ENCODE measurements at regions not wholly inside any gene's neighbourhood (a gene's known extent, or its start where the extent isn't known, plus 50 kb on each side); places are given as distances from the start of the nearest gene placed in this dataset.

DNA sequence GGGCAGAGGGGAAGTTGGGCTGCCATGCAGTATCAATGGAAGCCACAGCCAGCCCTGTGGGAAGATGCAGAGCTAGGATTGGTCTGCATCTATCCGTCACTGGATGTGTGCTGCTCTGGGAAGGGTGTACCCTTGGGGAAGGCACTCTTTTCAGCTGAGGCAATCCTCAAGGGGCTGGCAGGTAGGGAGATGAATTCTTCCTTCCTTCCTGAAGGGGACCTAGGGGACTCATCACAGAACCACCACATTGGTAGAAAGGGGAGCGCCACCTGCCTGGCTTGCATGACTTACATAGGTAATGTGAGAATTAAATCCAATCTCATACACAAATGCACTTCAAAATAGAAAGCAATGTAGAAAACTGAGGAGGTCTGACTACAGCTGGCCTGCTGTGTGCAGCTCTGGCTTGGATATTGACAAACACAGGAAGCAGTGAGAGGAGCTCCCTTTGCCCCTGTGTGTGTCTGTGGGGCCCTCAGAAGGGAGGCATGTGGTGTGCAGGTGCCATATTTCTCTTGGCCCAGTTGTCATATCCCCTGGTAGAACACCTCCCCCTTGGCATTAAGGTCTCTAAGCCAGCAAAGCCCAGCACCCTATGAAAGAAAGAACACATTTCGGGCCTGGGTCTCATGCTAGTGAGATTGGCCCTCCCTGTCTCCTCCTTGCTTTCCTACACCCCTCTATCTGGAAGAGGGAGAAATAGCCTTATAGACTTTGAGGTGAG is 260.3 kb upstream of the MOCS1 start:
- DNase-seq (ENCODE audit: low spot score) = no peak

DNA sequence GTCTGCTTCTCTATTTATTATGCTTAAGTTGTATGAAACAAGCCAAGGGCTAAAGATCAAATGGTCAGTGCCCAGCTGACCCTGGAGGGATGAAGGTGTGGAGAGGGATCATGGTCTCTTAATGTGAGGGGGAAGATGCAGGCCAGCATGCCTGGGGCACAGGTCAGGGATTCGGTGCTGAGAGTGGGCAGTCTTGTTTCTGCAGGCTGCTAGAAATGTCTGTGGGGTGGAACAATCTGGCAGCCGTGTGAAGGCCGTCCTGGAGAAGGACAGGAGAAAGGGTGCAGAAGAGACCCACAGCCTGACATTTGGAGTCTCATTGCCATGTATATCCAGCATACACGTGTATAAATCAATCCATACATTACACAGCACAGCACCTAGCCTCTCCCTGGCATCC is 258.3 kb upstream of the MOCS1 start:
- no peak for DNase-seq (ENCODE audit: low spot score)

DNA sequence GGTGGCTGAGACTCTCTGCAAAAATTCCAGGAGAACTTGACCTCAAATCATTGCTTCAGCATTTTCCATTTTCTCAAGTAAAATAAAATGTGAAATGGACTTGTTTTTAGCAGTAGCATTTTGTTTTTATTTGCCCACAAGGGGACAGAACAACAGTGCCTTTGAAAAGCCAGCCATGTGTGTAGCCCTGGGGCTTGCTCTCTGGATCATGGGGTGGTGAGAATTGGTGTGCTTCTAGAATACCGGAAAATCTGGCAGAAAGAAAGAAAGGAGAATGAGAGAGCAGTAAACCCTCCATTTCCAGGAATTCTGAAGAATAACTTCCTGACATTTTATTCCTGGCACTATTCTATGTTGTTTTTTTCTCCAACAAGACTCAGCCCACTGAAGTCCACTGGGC is 254.7 kb upstream of the MOCS1 start:
- no peak for DNase-seq (ENCODE audit: low spot score)

DNA sequence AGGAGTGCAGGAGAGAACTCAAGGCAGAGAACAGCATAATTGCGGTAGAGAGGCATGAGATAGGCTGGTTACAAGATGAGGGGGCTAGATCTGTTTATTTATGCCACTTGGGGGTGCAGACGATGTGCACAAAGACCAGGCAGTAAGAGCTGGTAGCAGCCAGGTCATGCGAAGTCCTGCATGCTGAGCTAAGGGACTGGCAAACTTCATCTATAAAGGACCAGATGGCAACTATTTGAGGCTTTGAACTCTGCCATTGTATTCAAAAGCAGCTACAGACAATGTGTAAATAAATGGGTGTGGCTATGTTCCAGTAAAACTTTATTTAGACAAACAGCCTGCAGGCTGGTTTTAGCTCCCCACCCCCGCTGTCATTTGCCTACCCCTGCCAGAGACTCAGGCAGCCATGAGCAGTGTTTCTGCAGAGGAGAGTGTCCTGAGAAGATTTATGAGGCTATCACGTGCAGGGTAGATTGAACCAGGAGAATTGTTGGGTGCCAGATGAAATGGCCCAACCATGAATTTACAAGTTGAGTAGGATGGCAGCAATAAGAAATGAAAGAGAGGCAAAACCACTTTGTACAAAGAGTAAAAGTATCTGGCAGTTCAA is 253.4 kb upstream of the MOCS1 start:
- no peak for DNase-seq (ENCODE audit: low spot score)

DNA sequence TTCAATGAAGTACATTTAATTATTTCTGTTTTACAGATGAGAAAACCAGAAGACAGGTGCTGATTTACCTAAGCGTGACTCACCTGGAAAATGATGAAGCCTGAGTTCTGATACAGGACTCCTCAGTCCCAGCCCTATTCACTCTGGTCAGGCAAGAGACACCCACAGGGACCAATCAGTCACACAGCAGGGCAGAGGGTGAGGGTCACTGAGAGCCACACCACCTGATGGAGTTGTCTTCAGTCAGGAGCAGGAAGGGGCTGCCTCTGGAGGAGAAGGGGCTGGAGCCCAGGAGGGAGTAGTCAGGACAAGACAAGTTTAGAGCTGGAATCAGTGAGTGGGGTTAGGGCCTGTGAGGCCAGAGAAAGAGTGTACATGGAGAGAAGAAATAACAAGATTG is 251.2 kb upstream of the MOCS1 start:
- DNase-seq (ENCODE audit: low spot score) = no peak

DNA sequence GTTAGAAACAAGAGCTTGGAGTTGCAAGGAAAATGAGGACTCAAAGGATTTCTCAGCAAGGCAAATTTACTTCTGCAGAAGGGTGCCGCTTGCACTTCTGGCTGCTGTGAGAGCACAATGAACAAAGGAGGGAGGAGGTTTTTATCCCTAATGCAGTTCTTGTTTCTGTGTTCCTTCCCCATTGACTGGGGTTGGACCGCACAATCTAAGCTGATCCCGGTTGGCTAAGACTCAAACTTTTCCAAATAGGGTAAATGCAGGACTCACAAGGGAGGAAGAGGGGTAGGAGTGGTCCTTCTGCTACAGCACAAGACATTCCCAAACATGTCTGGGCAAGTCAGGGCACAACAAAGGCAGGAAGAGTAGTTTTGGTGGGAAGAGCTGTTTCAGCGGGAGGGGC is 249.6 kb upstream of the MOCS1 start:
- no peak for DNase-seq (ENCODE audit: low spot score)

DNA sequence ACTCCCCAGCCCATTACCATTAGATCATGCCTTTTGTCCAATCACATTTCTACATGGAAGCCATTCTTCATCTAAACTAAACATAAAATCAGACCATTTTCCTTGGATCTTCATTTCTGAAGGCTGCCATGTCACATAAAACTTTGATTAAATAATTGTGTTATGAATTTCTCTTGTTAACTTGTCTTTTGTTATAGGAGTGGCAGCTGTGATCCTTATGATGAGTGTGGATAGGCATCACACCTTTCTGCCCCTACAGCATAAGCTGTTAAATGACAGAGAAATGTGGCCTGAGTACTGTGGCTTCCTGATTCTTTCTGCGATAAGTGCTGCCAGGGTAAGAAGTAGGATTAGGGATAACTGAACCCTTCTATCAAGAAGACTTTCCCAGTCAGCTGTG is 247.1 kb upstream of the MOCS1 start:
- DNase-seq (ENCODE audit: low spot score) = no peak

DNA sequence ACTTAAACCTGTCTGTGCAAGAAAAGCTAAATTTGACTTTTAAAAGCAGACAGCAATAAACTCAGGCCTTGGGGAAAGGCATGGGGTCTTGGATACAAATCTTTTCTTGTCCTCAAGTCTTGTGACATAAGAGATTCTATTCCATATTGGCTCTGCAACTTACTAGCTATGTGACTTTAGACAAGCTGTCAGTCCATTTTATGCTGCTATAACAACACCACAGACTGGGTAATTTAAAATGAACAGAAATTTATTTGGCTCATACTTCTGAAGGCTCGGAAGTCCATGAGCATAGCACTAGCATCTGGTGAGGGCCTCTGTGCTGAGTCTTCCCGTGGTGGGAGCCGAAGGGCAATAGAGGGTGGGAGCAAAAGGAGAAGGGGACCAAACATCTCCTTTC is 246.0 kb upstream of the MOCS1 start:
- DNase-seq (ENCODE audit: low spot score) = no peak

DNA sequence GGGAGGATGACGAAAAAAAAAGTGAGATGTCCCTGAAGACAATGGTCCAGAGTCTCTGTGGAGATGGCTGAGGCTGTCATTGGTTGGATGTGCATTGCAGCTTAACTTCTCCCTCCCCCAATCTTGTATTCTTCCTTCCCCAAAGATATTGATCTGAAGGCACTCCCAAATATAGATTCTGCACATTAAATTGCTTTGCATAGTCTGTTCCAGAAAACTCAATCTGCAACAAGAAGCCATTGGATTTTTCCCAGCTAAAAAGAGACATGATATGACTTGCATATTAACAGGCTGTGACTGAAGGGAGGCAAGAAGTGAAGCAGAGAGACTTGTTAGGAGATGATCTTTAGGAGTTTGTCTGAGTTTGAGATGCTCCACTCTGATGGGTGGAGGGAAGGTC is 245.2 kb upstream of the MOCS1 start:
- no peak for DNase-seq (ENCODE audit: low spot score)

DNA sequence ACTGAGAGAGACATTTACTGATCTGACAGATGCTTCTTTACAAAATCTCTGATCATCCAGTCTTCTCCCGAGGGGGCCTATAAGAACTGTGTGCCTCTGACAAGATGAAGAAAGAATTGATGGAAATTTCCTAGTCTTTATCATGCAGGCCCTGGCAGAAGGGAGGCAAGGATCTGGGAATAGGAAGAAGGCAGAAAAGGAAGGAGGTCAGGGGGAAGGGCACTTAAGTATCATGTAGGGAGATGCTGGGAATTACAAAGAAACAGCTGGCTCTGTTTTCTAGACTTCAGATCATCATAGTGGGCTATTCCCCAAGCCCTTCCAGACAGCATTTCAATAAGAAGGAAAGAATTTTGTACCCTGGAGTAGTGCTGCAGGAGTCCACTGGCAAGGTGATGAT is 243.3 kb upstream of the MOCS1 start:
- DNase-seq (ENCODE audit: low spot score) = no peak

DNA sequence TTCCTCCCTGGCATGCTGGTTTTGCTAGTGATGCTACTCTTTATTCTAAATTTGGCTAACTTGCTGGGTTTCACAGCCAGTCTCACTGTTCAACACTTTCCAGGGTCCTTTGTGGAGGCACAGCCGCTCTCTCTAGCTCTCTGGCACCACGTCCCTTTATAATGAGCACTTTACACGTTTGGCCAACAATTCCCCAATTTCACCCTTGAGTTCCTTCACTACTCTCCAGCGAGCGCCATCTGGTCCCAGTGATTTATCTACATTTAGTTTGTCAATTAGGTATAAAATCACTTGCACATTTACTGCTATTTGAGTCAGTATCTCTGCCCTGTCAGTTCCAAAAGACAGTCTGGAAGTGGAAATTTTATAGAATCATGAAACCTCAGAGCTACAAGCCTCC is 241.9 kb upstream of the MOCS1 start:
- DNase-seq (ENCODE audit: low spot score) = no peak

DNA sequence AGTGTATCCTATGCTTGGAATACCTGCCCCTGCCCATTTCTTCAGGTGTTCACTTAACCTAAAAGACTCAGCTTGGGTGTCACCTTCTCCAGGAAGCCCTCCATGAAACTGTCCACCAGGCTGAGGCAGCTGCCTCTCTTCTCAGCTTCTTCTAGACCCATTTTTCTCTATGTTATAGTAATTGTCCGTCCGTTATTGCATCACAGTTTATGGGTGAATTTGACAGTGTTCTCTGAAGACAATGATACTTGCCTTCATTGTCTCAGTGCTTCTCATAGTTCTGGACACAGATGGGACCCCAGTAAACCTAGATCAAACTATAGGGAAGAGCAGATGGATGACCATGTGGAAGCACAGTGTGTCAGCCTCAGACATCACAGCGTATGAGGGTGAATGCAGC is 238.0 kb upstream of the MOCS1 start:
- DNase-seq (ENCODE audit: low spot score) = no peak

DNA sequence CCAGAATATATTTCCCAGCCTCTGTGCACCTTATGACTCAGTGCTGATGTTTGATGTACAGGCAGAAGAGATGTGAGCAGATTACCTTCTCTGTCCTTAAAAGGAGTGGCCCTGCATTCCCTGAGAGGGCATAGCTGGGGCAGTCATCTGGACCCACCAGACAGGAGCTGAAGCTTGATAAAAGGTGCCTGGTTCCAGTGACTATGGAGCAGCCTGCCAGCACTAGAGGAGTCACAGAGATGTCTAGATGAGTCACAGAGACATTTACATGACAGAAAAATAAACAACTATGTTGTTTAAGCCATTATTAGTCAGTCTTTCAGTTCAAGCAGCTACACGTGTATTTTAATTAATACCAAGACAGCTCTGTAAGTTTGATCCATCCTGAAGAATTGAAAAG is 237.1 kb upstream of the MOCS1 start:
- no peak for DNase-seq (ENCODE audit: low spot score)

DNA sequence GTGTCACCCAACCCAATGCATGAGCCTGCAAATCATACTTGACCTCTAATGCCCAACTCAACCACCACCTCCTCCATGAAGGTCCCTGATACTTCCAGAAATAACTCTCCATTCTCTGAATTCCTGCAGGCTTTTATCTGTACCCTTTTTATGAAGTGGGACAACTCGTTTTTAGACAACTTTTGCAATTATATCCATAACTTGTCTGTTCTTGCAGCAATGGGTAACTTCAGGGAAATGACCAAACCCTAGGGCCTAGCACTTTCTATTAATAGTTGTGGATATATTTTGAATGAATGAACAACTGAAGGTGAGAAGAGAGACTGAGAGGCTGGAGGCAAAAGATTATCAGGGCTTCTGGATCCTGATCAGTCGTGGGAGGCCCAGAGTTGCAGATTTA is 236.6 kb upstream of the MOCS1 start:
- DNase-seq (ENCODE audit: low spot score) = no peak

DNA sequence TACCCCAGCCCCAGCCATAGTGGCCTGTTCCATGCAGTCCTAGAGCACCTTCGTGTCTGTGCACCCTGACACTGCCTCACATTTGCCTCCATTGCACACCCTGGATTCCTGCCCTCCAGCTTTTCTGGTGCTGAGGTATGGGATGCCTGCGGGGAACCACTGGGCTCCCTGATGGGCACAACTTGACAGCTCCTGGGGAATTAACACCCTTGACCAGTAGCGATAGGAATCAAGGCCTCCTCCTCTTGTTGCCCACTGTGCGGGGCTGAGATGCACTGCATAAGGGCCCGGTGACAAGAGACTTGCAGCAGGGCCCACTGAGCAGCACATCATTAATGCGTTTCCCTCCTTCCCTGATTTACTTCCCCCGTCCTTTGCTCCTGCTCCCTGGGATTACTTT is 235.6 kb upstream of the MOCS1 start:
- DNase-seq (ENCODE audit: low spot score) = no peak

DNA sequence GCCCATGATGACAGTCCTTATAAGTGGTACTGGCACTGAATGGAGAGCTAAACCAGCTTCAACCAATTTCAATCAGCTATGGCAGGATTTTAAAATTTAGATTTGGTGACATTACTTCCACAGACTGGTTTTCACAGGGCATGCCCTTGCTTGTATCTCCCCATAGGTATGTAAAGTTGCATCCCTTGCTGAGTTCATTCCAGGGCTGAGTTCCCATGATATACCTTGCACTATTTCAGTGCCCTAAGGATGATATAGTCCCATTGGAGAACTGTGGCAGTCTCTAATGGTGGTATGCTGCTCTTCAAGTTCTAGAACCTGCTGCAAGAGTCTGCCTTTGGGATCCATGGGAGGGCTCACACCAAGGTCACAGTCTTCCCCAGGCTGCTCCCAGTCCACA is 232.7 kb upstream of the MOCS1 start:
- no peak for DNase-seq (ENCODE audit: low spot score)

DNA sequence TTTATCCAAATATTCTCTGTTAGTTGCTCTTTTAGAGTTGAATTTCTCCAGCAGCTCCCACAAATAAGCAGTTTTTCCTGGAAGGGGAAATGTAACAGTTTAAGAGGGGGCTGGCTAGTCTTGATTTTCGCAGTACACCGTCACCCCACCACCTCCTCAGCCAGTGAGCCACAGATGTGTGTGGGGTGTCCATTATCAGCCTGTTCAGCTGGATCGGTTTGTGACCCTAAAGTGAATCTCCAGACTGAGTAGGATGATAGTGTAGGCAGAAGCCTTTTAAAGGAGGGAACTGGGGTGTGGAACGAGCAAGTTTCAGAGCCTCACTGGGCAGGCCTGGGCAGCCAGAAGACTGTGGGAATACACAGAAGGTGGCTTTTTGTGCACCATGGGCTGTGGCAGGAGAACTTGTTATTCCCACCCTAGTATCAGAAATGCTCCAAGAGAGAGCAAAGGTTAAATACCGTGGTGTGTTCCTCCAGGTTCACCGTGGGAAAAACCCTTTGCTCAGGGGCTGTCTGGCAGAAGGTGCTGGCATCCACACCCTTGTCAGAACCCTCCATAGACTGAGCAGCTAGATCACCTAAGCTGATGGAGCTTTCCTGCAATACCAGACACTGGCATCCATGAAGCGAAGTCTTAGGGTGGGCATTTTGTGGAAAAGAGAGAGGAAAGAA is 230.9 kb upstream of the MOCS1 start:
- DNase-seq (ENCODE audit: low spot score) = no peak

DNA sequence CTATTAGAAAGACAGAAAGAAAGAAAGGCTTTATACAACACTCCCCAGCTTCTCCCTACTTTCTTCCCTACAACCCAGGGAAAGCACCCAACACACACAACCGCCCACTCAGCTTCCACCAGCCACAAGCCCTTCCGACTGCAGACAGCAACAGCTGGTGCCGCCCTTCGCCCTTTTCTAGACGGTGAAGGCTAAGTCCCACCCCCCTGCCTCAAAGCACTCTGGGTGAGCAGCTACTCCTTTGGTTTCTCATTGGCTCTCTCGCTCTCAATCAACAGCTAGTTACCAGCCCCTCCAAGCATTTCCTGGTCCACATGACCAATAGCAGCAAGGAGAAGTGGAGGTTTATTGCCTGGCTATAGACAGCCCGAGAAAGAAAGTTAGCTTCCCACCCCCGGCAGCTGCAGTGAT is 230.1 kb upstream of the MOCS1 start:
- peak; percentile 17 for DNase-seq (ENCODE audit: low spot score)

DNA sequence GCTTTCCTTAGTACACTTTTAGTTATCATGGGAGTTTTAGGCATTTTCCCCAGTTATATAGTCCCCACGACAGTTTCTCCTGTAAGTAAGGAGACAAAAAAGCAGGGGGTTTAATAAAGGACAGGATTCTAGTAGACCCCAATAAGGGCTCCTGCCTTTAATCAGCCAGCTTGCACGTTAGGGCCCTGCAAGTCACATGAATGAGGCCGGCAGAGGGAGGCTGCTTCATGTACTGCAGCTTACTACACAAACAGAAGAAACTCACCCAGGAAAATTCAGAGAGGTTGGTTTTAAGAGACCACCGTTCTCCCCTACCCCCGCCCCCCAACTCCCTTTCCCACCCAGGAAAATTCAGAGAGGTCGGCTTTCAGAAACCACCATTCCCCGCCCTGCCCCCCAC is 229.7 kb upstream of the MOCS1 start:
- no peak for DNase-seq (ENCODE audit: low spot score)

DNA sequence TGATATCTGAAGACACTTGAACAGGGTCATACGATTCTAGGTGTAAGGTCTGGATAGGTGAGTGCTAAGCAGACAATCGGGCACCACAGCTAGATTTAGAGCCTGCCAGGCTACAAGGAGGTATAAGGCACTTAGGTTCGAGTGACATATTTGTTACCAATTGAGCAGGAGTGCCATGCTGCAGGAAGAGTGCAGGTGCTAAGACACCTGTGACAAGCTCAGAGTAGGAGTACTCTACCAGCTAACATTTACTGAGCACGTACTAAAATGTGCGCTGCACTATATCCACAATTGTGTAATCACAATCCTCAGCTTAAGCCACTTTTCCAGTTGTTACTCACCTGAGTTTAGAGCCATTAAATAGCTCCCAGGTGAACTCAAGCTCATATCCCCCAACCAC is 227.8 kb upstream of the MOCS1 start:
- no peak for DNase-seq (ENCODE audit: low spot score)

DNA sequence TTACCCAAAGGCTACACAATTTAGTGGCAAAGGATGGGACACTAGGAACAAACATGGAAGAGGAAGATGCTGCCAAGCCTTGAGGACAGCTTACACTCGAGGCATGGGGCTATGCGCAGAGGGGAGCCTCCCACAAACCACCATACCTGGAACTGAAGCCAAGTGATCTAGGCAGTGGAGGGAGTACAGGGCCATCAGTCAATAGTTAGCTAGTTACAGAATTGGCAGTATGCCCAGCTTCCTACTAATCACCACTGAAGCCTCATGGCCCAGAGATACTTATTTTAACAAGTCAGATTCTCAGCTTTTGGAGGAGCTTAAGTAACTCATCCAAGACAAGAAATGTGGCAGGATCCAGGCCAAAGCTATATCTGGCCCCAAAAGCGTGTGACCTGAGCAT is 226.6 kb upstream of the MOCS1 start:
- no peak for DNase-seq (ENCODE audit: low spot score)

DNA sequence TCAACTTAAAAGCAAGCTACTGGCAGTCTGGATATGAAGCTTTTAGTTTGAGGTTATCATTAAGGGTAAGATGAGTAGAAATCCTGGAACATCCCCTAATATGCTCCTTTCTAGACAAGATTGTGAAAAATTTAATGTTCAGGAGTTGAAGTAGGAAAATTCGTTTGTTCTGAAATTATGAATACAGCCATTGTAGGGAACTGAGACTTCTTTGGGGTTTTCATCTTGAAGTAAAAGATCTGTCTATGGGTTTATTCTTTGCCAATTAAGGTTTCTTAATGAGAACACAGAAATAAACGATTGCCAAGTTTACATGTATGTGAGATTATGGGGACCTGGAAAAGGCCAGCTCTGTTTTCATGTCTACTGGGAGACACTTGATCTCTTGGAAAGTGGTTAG is 225.6 kb upstream of the MOCS1 start:
- DNase-seq (ENCODE audit: low spot score) = no peak

DNA sequence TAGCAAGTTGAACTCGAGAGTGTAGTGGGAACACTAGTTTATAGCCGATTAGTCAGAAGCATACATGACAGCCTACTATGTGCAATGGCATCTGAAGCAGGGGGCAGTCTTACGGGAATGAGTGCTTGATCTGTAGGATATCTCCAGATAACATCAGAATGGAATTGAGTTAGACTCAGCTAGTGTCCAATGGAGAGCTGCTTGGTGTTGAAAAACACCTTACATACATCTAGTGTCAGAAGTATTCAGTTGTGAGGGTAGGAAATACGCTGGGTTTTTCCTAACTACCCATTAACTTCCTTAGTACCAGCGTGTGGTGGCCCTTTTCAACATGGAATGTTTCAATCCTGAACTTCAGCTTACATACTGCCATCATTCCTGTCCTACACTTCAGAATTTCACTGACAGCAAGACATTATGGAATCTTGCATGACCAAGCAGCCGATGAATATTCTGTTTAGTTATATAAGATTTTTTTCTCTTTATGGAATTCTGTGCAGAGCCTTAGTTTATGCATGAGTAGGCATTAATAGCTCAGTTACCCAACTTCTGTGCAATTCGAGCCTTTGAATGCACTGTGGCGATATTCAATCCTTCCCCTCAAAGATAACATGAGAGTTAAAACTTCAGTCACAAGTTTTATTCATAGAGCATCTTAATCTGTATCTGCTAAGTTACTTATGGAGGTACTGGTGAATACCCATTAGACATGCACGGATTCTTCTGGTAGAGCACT is 218.6 kb upstream of the MOCS1 start:
- no peak for DNase-seq (ENCODE audit: low spot score)

Measured in NAMALWA (cell line).